ENCODE measurements at regions not wholly inside any gene's neighbourhood (a gene's known extent, or its start where the extent isn't known, plus 50 kb on each side); places are given as distances from the start of the nearest gene placed in this dataset.

DNA sequence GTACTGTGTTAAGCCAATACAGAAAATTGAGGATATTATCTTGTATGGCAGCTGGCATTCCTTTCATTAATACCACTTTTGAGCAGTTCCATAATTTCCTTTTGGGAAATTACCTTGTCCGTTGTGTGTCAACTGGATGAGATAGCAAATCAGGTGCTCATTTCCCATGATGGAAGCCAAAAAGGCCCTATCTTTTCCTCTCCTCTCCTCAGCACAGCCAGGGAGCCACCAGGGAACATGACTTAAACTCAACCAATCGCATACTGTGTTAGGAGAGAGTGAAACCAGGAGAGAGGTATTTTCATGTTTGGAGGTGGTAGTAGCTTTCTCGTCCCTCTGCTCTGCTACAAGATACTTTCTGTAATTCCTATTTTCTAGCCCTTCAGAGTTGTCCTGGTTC is 96.1 kb upstream of the TOX3 start:
- TF ChIP-seq PTBP1 (IDR thresholded peaks at IDR 0.05; ENCODE audit: low read depth, low read length) (no peak), CBX2 (IDR thresholded peaks at IDR 0.05; ENCODE audit: insufficient read depth, low read length, poor library complexity, severe bottlenecking) (no peak)
